Medulla oblongata (tissue), 1 donor: ENCODE measurements at regions not wholly inside any gene's neighbourhood (a gene's known extent, or its start where the extent isn't known, plus 50 kb on each side); places are given as distances from the start of the nearest gene placed in this dataset.
"Not testable (repeated sequence)": the region's sequence is repeated elsewhere in the genome, so short reads cannot be mapped to it uniquely, and the experiment has no call there.

Experiments
- DNase-seq: peaks from one replicate; pipeline ENCODE4 v3.0.0-alpha.2; 2015; ENCODE audit errors: extremely low spot score

- DNase-seq, result no peak
Measured at GRCh38 chr18:60202708-60203107, 169.9 kb downstream of the MC4R start.

GRCh38 chr18:60200558-60200957, 172.0 kb downstream of the MC4R start:
- DNase-seq, result no peak

- no peak for DNase-seq
Measured at GRCh38 chr18:60199505-60199904, 173.1 kb downstream of the MC4R start.

GRCh38 chr18:60197671-60198462, 174.7 kb downstream of the MC4R start:
- DNase-seq, result no peak

- no peak for DNase-seq
Measured at GRCh38 chr18:60196836-60197606, 175.6 kb downstream of the MC4R start.

GRCh38 chr18:60193780-60194179, 178.8 kb downstream of the MC4R start:
- no peak for DNase-seq

GRCh38 chr18:60191926-60192325, 180.6 kb downstream of the MC4R start:
- no peak for DNase-seq

- no peak for DNase-seq
Measured at GRCh38 chr18:60189856-60190255, 182.7 kb downstream of the MC4R start.

GRCh38 chr18:60188958-60189357, 183.6 kb downstream of the MC4R start:
- DNase-seq, result no peak

GRCh38 chr18:60182223-60182622, 190.4 kb downstream of the MC4R start:
- DNase-seq, result no peak

GRCh38 chr18:60180671-60181070, 191.9 kb downstream of the MC4R start:
- no peak for DNase-seq

GRCh38 chr18:60178224-60178623, 194.4 kb downstream of the MC4R start:
- DNase-seq, result not testable (repeated sequence)

GRCh38 chr18:60176259-60176658, 196.3 kb downstream of the MC4R start:
- no peak for DNase-seq

GRCh38 chr18:60174832-60175231, 197.7 kb downstream of the MC4R start:
- DNase-seq, result no peak

GRCh38 chr18:60172030-60172429, 200.5 kb downstream of the MC4R start:
- no peak for DNase-seq

GRCh38 chr18:60163622-60164021, 209.0 kb downstream of the MC4R start:
- no peak for DNase-seq

GRCh38 chr18:60162388-60162787, 210.2 kb downstream of the MC4R start:
- no peak for DNase-seq

- DNase-seq, result no peak
Measured at GRCh38 chr18:60157810-60158209, 214.8 kb downstream of the MC4R start.

GRCh38 chr18:60153376-60153775, 219.2 kb downstream of the MC4R start:
- no peak for DNase-seq

- DNase-seq, result no peak
Measured at GRCh38 chr18:60149316-60149715, 223.3 kb downstream of the MC4R start.

GRCh38 chr18:60147323-60147722, 225.3 kb downstream of the MC4R start:
- DNase-seq, result no peak

GRCh38 chr18:60146220-60146960, 226.2 kb downstream of the MC4R start:
- no peak for DNase-seq
